GM23248 (cell line): ENCODE measurements at regions not wholly inside any gene's neighbourhood (a gene's known extent, or its start where the extent isn't known, plus 50 kb on each side); places are given as distances from the start of the nearest gene placed in this dataset.

Experiments used
- EZH2 ChIP-seq: fragments of 200-600 bp; sonication (generic); IDR thresholded peaks from 2 replicates; pipeline ENCODE4 v1.6.1; 2018; ENCODE audit warnings: antibody characterized with exemption, mild to moderate bottlenecking; ENCODE audit not compliant: insufficient read depth, poor library complexity, severe bottlenecking
- EZH2phosphoT487 ChIP-seq: fragments of 200-600 bp; sonication (generic); IDR thresholded peaks from 2 replicates; pipeline ENCODE4 v1.6.1; 2018; ENCODE audit warnings: antibody characterized with exemption, moderate library complexity, mild to moderate bottlenecking, low read depth; ENCODE audit not compliant: insufficient read depth

GRCh38 chr17:5846001-5846400 lies 224.2 kb upstream of the WSCD1 start:
- TF ChIP-seq EZH2 (no peak), EZH2phosphoT487 (no peak)
